ENCODE measurements at regions not wholly inside any gene's neighbourhood (a gene's known extent, or its start where the extent isn't known, plus 50 kb on each side); places are given as distances from the start of the nearest gene placed in this dataset.
"Not testable (repeated sequence)": the region's sequence is repeated elsewhere in the genome, so short reads cannot be mapped to it uniquely, and the experiment has no call there.

GRCh38 chr1:184854036-184854435 is 99.4 kb upstream of the EDEM3 start:
- peak overlapping the region in 4 of 11 experiments; percentile 33 to 50 (median 42); a peak in 6 of 22 replicates for H3K9ac ChIP-seq
- no peaks in the 10 kb centered on the region for H4K20me1 ChIP-seq
- H3K36me3 ChIP-seq: no peaks in the 10 kb centered on the region
- H3K4me2 ChIP-seq: peak overlapping the region; percentile 30 to 83 (median 69); a peak in 21 of 22 replicates
- no peak for TF ChIP-seq Cebpa-rat (IDR thresholded peaks at IDR 0.05)
- no peak overlapping the region for H3K4me3 ChIP-seq
- H3K27ac ChIP-seq: peak overlapping the region in 10 of 11 experiments; percentile 10 to 81 (median 71); a peak in 17 of 22 replicates
- H3K27me3 ChIP-seq: no peaks in the 10 kb centered on the region
- peaks cover 0 to 4% (median 0%) of the 10 kb centered on the region in 11 experiments; a peak in 1 of 22 replicates for H3K9me3 ChIP-seq (replicated peaks in 1 of 11)
- peaks cover 9 to 45% (median 25%) of the 10 kb centered on the region in 10 experiments for H3K4me1 ChIP-seq

- peaks cover 0 to 4% (median 0%) of the 10 kb centered on the region in 11 experiments; a peak in 1 of 22 replicates for H3K9me3 ChIP-seq (replicated peaks in 1 of 11)
- H3K9ac ChIP-seq: no peak overlapping the region
- peak overlapping the region in 2 of 11 experiments; percentile 1 to 4; a peak in 3 of 22 replicates for H3K27ac ChIP-seq
- H3K36me3 ChIP-seq: no peaks in the 10 kb centered on the region
- H3K27me3 ChIP-seq: no peaks in the 10 kb centered on the region
- peaks cover 9 to 44% (median 25%) of the 10 kb centered on the region in 10 experiments for H3K4me1 ChIP-seq
- no peaks in the 10 kb centered on the region for H4K20me1 ChIP-seq
- TF ChIP-seq Cebpa-rat (IDR thresholded peaks at IDR 0.05): no peak
- H3K4me2 ChIP-seq: no peak overlapping the region
- H3K4me3 ChIP-seq: no peak overlapping the region
These were observed 97.4 kb upstream of the EDEM3 start for GRCh38 chr1:184851822-184852746.

DNA sequence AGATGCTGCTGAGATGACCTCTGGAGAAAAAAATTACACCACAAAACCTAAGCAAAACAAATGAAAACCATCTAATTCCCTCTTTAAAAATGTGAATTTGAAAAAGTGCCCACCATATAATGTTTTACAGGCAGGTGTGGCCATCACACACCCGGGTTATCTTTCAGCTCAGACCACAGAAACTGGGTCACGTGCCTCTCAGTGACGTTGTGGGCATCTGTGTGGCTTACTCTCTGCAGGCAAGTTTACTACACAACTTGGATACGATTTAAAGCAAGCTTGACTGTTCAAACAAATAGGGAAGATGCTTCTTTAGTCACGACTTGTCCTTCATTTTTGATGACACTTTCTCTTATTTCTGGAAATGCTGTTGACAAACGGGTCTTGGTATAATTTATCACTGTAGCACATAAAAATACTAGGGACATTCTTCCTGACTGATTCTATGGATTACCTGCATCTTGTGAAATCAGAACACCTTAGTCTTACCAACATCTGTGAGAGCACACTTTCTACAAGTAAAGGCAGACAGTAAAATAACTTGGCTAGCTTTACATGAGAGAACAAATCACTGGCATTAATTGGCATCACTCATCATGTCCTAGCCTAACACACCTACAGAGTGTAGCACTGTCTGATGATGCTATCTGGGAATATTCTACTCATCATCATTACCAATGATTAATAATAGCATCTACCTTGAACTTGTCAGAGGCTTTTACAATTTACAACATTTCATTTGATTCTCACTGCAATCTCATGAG is 89.3 kb upstream of the EDEM3 start:
- Histone ChIP-seq H4K20me1 (no peaks in the 10 kb centered on the region), H3K36me3 (no peaks in the 10 kb centered on the region), H3K9me3 (replicated peaks in 1 of 11) (no peaks in the 10 kb centered on the region), H3K27ac (no peak overlapping the region), H3K4me3 (no peak overlapping the region), H3K27me3 (no peaks in the 10 kb centered on the region), H3K4me2 (no peak overlapping the region), H3K9ac (no peak overlapping the region), H3K4me1 (peaks cover 0 to 13% (median under 1%) of the 10 kb centered on the region in 10 experiments; a peak in 9 of 20 replicates)
- TF ChIP-seq Cebpa-rat (IDR thresholded peaks at IDR 0.05): no peak

GRCh38 chr1:184840596-184840995 is 85.9 kb upstream of the EDEM3 start:
- no peaks in the 10 kb centered on the region for H3K27me3 ChIP-seq
- peaks cover 0 to 24% (median 7%) of the 10 kb centered on the region in 10 experiments; a peak in 10 of 20 replicates for H3K4me1 ChIP-seq
- 0 out of 22 replicates have a peak overlapping the region, but pooled peaks of 1 of the 11 experiments have one; percentile 3 for H3K4me2 ChIP-seq
- H3K9ac ChIP-seq: no peak overlapping the region
- no peak overlapping the region for H3K4me3 ChIP-seq
- no peaks in the 10 kb centered on the region for H3K36me3 ChIP-seq
- no peak overlapping the region for H3K27ac ChIP-seq
- no peaks in the 10 kb centered on the region for H4K20me1 ChIP-seq
- H3K9me3 ChIP-seq (replicated peaks in 1 of 11): no peaks in the 10 kb centered on the region
- TF ChIP-seq Cebpa-rat (IDR thresholded peaks at IDR 0.05): no peak

DNA sequence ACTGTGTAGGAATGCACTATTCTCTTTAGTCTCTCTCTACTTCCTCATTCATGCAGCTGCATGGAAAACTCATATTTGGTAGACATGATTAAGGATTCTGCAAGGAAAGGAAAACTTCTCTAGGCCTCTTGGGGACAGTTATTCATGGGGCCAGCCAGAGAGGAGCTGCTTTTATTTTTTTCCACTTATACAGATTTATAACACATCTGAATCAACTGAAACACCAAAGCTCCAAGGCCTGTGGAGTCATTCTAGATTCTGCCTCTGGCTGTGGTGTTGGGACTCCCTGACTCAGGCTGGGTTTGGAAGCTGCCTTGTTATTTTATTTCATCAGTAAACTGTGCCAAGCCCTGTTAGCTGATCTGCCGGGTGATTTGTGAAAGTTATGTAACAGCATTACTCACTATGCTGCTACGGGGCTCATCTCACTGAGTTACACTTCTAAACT is 83.9 kb upstream of the EDEM3 start:
- Histone ChIP-seq H3K4me1 (peaks cover 0 to 19% (median 7%) of the 10 kb centered on the region in 10 experiments; a peak in 10 of 20 replicates), H3K4me3 (no peak overlapping the region), H4K20me1 (no peaks in the 10 kb centered on the region), H3K27me3 (no peaks in the 10 kb centered on the region), H3K9ac (no peak overlapping the region), H3K9me3 (replicated peaks in 1 of 11) (peaks cover 0 to 7% (median 0%) of the 10 kb centered on the region in 11 experiments; a peak in 3 of 22 replicates), H3K36me3 (no peaks in the 10 kb centered on the region), H3K27ac (peak overlapping the region in 3 of 11 experiments; percentile 5 to 27 (median 14); a peak in 4 of 22 replicates), H3K4me2 (peak overlapping the region in 4 of 11 experiments; percentile 9 to 60 (median 22); a peak in 5 of 22 replicates)
- no peak for TF ChIP-seq Cebpa-rat (IDR thresholded peaks at IDR 0.05)

GRCh38 chr1:184836934-184837895 is 82.6 kb upstream of the EDEM3 start:
- Histone ChIP-seq H3K36me3 (no peaks in the 10 kb centered on the region), H3K27ac (no peak overlapping the region), H3K4me2 (no peak overlapping the region), H4K20me1 (no peaks in the 10 kb centered on the region), H3K9me3 (replicated peaks in 1 of 11) (peaks cover 0 to 7% (median 0%) of the 10 kb centered on the region in 11 experiments; a peak in 3 of 22 replicates), H3K27me3 (no peaks in the 10 kb centered on the region), H3K4me1 (peaks cover 0 to 19% (median 7%) of the 10 kb centered on the region in 10 experiments; a peak in 10 of 20 replicates), H3K9ac (no peak overlapping the region), H3K4me3 (no peak overlapping the region)
- TF ChIP-seq Cebpa-rat (IDR thresholded peaks at IDR 0.05): no peak

DNA sequence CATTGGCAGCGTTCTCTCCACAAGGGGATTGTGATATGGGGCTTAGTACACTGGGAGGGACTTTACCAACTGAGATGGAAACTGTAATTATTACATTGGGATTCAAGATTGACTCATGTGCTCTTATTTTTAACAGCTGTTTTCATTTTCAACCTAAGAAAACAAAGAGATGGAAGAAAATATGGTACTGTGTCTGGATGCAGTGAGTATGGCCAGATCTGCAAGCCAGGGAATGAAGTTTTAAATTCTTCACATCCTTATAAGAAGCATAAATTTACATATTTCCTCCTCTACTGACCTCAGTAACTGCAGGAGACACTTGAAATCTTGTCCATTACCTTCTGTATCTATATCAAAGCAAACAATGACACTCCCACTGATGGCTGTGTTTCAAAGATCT is 81.5 kb upstream of the EDEM3 start:
- no peak overlapping the region for H3K4me3 ChIP-seq
- H4K20me1 ChIP-seq: no peaks in the 10 kb centered on the region
- H3K4me1 ChIP-seq: peaks cover 0 to 19% (median 7%) of the 10 kb centered on the region in 10 experiments; a peak in 10 of 20 replicates
- H3K36me3 ChIP-seq: peaks cover 0 to 7% (median 0%) of the 10 kb centered on the region in 11 experiments; a peak in 5 of 22 replicates
- no peak overlapping the region for H3K4me2 ChIP-seq
- H3K9me3 ChIP-seq (replicated peaks in 1 of 11): peaks cover 0 to 7% (median 0%) of the 10 kb centered on the region in 11 experiments; a peak in 3 of 22 replicates
- TF ChIP-seq Cebpa-rat (IDR thresholded peaks at IDR 0.05): no peak
- H3K27ac ChIP-seq: no peak overlapping the region
- H3K27me3 ChIP-seq: no peaks in the 10 kb centered on the region
- H3K9ac ChIP-seq: no peak overlapping the region

DNA sequence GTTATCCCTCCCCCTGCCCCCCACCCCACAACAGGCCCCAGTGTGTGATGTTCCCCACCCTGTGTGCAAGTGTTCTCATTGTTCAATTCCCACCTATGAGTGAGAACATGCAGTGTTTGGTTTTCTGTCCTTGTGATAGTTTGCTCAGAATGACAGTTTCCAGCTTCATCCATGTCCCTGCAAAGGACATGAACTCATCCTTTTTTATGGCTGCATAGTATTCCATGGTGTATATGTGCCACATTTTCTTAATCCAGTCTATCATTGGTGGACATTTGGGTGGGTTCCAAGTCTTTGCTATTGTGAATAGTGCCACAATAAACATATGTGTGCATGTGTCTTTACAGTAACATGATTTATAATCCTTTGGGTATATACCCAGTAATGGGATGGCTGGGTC is 79.3 kb upstream of the EDEM3 start:
- H3K27me3 ChIP-seq; H3K4me3 ChIP-seq; H4K20me1 ChIP-seq; H3K4me2 ChIP-seq; H3K9me3 ChIP-seq (replicated peaks in 1 of 11); H3K9ac ChIP-seq; H3K27ac ChIP-seq: not testable (repeated sequence)
- H3K36me3 ChIP-seq: peaks cover 0 to 20% (median 0%) of the 10 kb centered on the region in 11 experiments; a peak in 5 of 22 replicates
- peaks cover 0 to 12% (median 7%) of the 10 kb centered on the region in 10 experiments; a peak in 10 of 20 replicates for H3K4me1 ChIP-seq
